ENCODE measurements at regions not wholly inside any gene's neighbourhood (a gene's known extent, or its start where the extent isn't known, plus 50 kb on each side); places are given as distances from the start of the nearest gene placed in this dataset.

DNA sequence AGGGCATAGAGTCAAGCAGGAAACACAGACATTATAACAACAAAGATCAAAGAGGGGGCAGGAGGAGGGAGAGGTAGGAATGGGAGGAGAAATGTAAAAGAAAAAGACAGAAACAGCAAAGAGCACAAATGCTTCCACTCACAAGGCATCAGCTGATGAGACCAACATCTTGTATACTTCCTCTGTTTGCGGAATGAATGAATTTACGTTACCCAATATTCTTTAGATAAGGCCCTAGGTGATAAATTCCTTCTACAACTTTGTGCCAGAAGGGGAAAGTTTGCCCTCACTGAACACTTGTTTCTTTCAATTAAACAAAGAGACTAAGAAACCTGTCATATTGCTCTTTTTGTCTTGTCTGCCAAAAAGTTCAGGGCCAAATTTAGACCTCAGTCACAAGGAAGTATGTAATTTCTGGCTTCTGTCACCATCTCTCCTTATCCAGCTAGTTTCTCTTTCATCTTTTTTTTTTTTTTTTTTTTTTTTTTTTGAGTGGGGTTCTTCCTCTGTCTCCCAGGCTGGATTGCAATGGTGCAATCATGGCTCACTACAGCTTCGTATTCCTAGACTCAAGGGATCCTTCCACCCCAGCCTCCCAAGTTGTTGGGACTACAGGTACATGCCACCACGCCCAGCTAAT, 116.4 kb upstream of the NANOS1 start:
- peaks cover 8% of the 10 kb centered on the region for H3K27me3 Mint-ChIP-seq
- H3K4me3 Mint-ChIP-seq, result no peak overlapping the region
- no peaks in the 10 kb centered on the region for H3K36me3 Mint-ChIP-seq (ENCODE audit: low read depth)
- H3K9me3 Mint-ChIP-seq, result no peaks in the 10 kb centered on the region
- DNase-seq (no peak), ATAC-seq (no peak)
- H3K4me1 Mint-ChIP-seq, result no peaks in the 10 kb centered on the region
- no peak overlapping the region for H3K27ac Mint-ChIP-seq

- no peaks in the 10 kb centered on the region for H3K36me3 Mint-ChIP-seq (ENCODE audit: low read depth)
- peaks cover 6% of the 10 kb centered on the region for H3K27me3 Mint-ChIP-seq
- DNase-seq, result no peak
- H3K4me3 Mint-ChIP-seq, result no peak overlapping the region
- ATAC-seq, result no peak
- H3K27ac Mint-ChIP-seq, result no peak overlapping the region
- H3K4me1 Mint-ChIP-seq, result no peaks in the 10 kb centered on the region
- H3K9me3 Mint-ChIP-seq, result no peaks in the 10 kb centered on the region
Measured at GRCh38 chr10:118913825-118914224, 115.7 kb upstream of the NANOS1 start.

GRCh38 chr10:118914629-118915028, 114.9 kb upstream of the NANOS1 start:
- Mint-ChIP-seq H3K27me3 (peaks cover 8% of the 10 kb centered on the region), H3K4me3 (no peak overlapping the region), H3K36me3 (ENCODE audit: low read depth) (no peaks in the 10 kb centered on the region), H3K9me3 (no peaks in the 10 kb centered on the region), H3K27ac (no peak overlapping the region), H3K4me1 (no peaks in the 10 kb centered on the region)
- DNase-seq (no peak), ATAC-seq (no peak)

- ATAC-seq (no peak), DNase-seq (no peak)
- no peak overlapping the region for H3K27ac Mint-ChIP-seq
- H3K27me3 Mint-ChIP-seq, result peaks cover 8% of the 10 kb centered on the region
- no peaks in the 10 kb centered on the region for H3K9me3 Mint-ChIP-seq
- no peaks in the 10 kb centered on the region for H3K4me1 Mint-ChIP-seq
- H3K4me3 Mint-ChIP-seq, result no peak overlapping the region
- no peaks in the 10 kb centered on the region for H3K36me3 Mint-ChIP-seq (ENCODE audit: low read depth)
Measured at GRCh38 chr10:118915161-118915560, 114.4 kb upstream of the NANOS1 start.

DNA sequence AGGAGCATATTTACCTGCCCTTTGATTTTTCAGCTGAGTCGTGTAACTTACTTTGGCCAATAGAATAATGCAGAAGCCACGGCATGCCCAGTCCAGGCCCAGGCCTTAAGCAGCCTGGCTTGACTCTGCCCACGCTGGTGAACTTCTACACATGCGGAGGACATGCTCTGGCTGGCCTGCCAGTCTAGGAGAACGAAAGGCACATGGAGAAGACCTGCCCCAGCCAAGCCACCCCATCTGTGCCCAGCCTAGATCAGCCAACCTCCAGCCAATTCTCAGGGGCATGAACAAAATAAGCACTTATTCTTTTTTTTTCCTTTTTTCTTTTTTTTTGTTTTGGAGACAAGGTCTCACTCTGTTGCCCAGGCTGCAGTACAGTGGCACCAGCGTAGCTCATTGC, 112.7 kb upstream of the NANOS1 start:
- H3K4me3 Mint-ChIP-seq, result no peak overlapping the region
- ATAC-seq (no peak), DNase-seq (no peak)
- H3K27ac Mint-ChIP-seq, result no peak overlapping the region
- H3K9me3 Mint-ChIP-seq, result no peaks in the 10 kb centered on the region
- H3K4me1 Mint-ChIP-seq, result no peaks in the 10 kb centered on the region
- H3K36me3 Mint-ChIP-seq (ENCODE audit: low read depth), result no peaks in the 10 kb centered on the region
- H3K27me3 Mint-ChIP-seq, result peaks cover 13% of the 10 kb centered on the region

DNA sequence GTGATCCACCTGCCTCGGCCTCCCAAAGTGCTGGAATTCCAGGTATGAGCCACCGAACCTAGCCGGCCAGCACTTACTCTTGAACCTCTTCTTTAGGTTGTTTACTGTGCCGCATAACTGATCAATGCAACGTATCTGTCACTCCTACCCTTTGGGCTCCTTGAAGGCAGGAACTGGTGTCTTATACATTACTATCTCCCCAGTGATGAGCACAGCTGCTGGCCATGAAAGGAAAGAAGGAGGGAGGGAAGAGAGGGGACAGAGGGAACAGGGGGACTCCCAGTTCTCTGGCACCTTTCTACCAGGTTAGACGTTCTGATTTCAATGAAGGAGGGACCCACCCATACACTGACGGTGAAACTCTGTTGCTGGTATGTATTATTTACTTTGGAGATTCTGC, 111.8 kb upstream of the NANOS1 start:
- no peak overlapping the region for H3K27ac Mint-ChIP-seq
- ATAC-seq (no peak), DNase-seq (no peak)
- no peaks in the 10 kb centered on the region for H3K9me3 Mint-ChIP-seq
- no peak overlapping the region for H3K4me3 Mint-ChIP-seq
- H3K36me3 Mint-ChIP-seq (ENCODE audit: low read depth), result no peaks in the 10 kb centered on the region
- H3K27me3 Mint-ChIP-seq, result peaks cover 11% of the 10 kb centered on the region
- no peaks in the 10 kb centered on the region for H3K4me1 Mint-ChIP-seq

DNA sequence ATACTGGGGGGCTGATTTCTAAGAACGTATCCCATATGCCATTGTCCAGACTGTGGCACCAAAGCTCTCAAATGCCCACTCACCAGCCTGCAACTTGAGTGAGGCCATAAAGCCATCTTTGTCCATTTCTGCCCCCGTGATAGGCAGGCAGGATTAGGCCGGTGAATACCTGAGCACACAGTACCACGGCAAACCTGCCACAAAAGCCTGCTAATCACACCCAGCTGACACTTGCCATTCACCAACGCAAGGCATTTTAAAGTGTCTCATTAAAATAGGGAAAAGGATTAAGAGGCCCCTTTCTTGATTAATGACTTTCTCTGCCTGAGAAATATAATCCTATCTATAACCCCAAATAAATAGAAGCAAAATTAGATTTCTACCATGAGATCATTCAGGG, 111.4 kb upstream of the NANOS1 start:
- H3K4me1 Mint-ChIP-seq, result no peaks in the 10 kb centered on the region
- no peaks in the 10 kb centered on the region for H3K36me3 Mint-ChIP-seq (ENCODE audit: low read depth)
- H3K27me3 Mint-ChIP-seq, result peaks cover 11% of the 10 kb centered on the region
- H3K27ac Mint-ChIP-seq, result no peak overlapping the region
- DNase-seq, result no peak
- ATAC-seq, result no peak
- H3K9me3 Mint-ChIP-seq, result no peaks in the 10 kb centered on the region
- no peak overlapping the region for H3K4me3 Mint-ChIP-seq

DNA sequence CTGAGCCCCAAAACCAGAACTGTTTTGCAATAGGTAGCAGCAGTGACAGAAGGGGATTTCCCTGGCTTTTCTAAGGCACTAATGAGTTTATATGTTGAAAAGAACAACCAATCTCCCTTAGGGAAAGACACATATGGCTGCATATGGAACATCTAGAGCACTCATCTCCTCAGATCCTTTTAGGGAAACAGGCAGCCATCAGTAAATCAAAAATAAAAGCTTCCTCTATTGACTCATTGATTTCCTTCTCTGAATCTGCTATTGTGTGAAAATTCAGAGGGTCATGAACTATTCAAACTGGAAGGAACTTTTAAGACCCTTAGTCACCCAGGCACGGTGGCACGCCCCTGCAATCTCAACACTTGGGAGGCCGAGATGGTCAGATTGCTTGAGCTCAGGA, 110.9 kb upstream of the NANOS1 start:
- Mint-ChIP-seq H3K27me3 (peaks cover 13% of the 10 kb centered on the region), H3K9me3 (no peaks in the 10 kb centered on the region), H3K36me3 (ENCODE audit: low read depth) (no peaks in the 10 kb centered on the region), H3K4me1 (no peaks in the 10 kb centered on the region), H3K27ac (no peak overlapping the region), H3K4me3 (no peak overlapping the region)
- DNase-seq (no peak), ATAC-seq (no peak)

DNA sequence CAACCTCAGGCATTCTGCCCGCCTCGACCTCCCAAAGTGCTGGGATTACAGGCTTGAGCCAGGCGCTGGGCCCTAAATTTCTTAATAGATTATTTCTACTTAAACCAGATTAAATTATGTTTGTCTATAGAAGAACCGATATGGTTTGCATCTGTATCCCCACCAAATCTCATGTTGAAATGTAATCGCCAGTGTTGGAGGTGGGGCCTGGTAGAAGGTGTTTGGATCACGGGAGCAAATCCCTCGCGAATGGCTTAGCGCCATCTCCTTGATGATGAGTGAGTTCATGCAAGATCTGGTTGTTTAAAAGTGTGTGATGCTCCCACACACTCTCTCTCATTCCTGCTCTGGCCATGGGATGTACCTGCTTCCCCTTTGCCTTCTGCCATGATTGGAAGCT, 109.3 kb upstream of the NANOS1 start:
- Mint-ChIP-seq H3K9me3 (no peaks in the 10 kb centered on the region), H3K27ac (no peak overlapping the region), H3K36me3 (ENCODE audit: low read depth) (no peaks in the 10 kb centered on the region), H3K4me3 (no peak overlapping the region), H3K4me1 (no peaks in the 10 kb centered on the region), H3K27me3 (peaks cover 13% of the 10 kb centered on the region)
- no peak for DNase-seq
- no peak for ATAC-seq

DNA sequence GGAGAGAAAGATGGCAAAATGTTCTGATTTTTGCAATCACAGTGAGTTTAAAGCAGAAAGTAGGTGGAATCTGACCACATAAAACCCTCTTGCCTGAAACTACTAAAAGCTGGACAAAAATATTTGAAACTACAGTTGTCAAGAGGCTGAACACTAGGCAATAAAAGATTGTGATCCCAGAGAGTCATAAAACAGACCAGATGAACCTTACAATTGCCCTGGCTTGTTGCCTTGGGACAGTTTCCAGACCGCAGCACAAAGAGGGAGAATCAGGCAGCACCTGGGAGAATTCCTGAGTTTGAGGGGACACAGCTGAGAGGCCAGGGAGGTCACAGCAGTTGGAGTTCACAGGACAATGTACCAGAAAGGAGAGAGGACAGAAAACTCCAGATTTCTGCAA, 107.3 kb upstream of the NANOS1 start:
- Mint-ChIP-seq H3K4me1 (no peaks in the 10 kb centered on the region), H3K4me3 (no peak overlapping the region), H3K27ac (no peak overlapping the region), H3K9me3 (no peaks in the 10 kb centered on the region), H3K27me3 (peaks cover 13% of the 10 kb centered on the region), H3K36me3 (ENCODE audit: low read depth) (no peaks in the 10 kb centered on the region)
- ATAC-seq (no peak), DNase-seq (no peak)

- ATAC-seq, result no peak
- Mint-ChIP-seq H3K4me3 (no peak overlapping the region), H3K9me3 (no peaks in the 10 kb centered on the region), H3K27ac (no peak overlapping the region), H3K27me3 (peaks cover 13% of the 10 kb centered on the region), H3K36me3 (ENCODE audit: low read depth) (no peaks in the 10 kb centered on the region), H3K4me1 (no peaks in the 10 kb centered on the region)
- DNase-seq, result no peak
Measured at GRCh38 chr10:118922972-118923371, 106.5 kb upstream of the NANOS1 start.

DNA sequence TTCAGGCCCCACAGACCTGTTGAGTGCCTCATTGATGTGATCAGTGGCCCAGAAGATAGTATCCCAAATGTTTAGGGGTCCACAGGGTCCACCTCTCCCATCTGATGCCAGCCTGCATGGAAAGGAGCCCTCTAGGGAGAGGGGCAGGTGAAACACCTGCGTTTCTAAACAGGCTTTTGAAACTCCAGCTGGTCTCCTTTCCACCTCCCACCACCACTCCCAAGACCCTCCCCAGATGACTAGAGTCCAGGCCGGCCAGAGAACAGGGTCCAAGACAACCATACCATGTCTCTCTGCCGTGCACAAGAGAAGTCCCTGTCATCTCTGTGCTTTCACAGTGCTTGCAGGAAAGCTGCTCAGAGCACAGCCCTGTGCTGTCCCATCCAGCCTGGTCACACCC, 105.0 kb upstream of the NANOS1 start:
- H3K9me3 Mint-ChIP-seq, result peaks cover 3% of the 10 kb centered on the region
- no peaks in the 10 kb centered on the region for H3K36me3 Mint-ChIP-seq (ENCODE audit: low read depth)
- no peaks in the 10 kb centered on the region for H3K4me1 Mint-ChIP-seq
- H3K4me3 Mint-ChIP-seq, result no peak overlapping the region
- peaks cover 11% of the 10 kb centered on the region for H3K27me3 Mint-ChIP-seq
- ATAC-seq (no peak), DNase-seq (no peak)
- no peak overlapping the region for H3K27ac Mint-ChIP-seq

DNA sequence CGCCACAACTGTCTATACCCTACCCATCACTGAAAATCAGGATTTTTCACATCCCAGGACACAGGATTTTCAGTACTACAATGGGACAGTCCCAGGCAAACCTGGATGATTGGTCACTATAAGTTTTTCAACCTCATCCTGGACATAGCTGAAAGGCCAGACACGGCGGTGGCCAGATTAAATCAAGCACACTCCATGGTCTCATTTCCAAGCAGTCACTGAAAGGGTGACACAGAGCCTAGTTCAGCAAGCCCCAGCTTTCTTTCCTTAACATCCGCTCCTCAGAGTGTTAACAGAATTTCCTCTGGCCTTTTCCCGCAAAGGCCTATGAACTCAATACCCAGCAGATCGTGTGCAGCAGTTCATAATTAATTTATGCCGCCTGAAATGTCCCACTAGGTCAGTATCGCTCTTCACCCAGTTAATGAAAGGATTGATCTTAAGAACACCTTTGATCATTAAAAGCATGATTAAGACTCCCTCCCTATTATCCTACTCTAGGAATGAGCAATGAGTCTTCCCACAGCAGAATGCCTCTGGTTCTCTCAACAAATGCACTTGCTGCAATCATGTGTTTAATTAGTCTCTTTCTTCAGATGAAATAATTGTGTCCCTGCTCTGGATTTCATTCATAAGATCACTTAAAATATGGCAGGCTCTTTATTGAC, 104.0 kb upstream of the NANOS1 start:
- Mint-ChIP-seq H3K27ac (no peak overlapping the region), H3K27me3 (peaks cover 8% of the 10 kb centered on the region), H3K4me3 (no peak overlapping the region), H3K36me3 (ENCODE audit: low read depth) (no peaks in the 10 kb centered on the region), H3K9me3 (peaks cover 7% of the 10 kb centered on the region), H3K4me1 (no peaks in the 10 kb centered on the region)
- DNase-seq (no peak), ATAC-seq (no peak)

DNA sequence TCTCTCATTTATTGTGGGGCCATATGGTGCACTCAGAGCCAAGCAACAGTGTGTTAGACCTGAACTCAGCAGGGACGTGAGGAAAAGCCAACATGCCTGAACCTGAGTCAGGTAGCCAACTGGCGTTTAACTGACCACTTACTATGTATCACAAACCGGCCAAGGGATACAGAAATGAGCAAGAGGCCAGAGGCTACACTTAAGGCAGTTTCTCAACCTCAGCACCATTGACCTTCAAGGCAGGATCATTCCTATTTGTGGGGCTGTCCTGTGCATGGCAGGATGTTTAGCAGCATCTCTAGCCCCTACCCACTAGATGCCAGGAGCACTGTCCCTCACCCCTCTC, 103.5 kb upstream of the NANOS1 start:
- Mint-ChIP-seq H3K27ac (no peak overlapping the region), H3K4me1 (no peaks in the 10 kb centered on the region), H3K27me3 (peaks cover 8% of the 10 kb centered on the region), H3K4me3 (no peak overlapping the region), H3K9me3 (peaks cover 12% of the 10 kb centered on the region), H3K36me3 (ENCODE audit: low read depth) (no peaks in the 10 kb centered on the region)
- DNase-seq, result no peak
- no peak for ATAC-seq

DNA sequence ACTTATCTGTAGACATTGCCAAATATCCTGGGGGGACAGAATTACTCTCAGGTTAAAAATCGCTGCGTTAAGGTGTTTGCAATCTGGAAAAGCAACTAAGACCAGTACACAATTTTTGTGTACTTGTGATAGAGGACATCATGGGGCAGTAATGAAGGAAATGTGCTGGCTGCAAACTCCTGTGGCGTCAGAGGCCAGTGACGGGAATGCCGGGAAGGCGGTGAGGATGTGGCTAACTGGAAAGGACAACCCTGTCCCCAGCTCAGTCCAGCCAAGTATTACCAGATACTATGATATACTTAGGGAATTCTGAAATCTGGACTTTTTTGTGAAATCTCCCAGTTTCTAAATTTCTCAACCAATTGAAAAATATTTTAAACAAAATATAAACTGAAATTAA, 103.1 kb upstream of the NANOS1 start:
- H3K27ac Mint-ChIP-seq, result no peak overlapping the region
- H3K27me3 Mint-ChIP-seq, result peaks cover 8% of the 10 kb centered on the region
- H3K9me3 Mint-ChIP-seq, result peaks cover 16% of the 10 kb centered on the region
- H3K36me3 Mint-ChIP-seq (ENCODE audit: low read depth), result no peaks in the 10 kb centered on the region
- H3K4me3 Mint-ChIP-seq, result no peak overlapping the region
- DNase-seq, result no peak
- H3K4me1 Mint-ChIP-seq, result no peaks in the 10 kb centered on the region
- ATAC-seq, result no peak

- Mint-ChIP-seq H3K27ac (no peak overlapping the region), H3K36me3 (ENCODE audit: low read depth) (no peaks in the 10 kb centered on the region), H3K4me3 (no peak overlapping the region), H3K4me1 (no peaks in the 10 kb centered on the region), H3K27me3 (peaks cover 5% of the 10 kb centered on the region), H3K9me3 (peaks cover 20% of the 10 kb centered on the region)
- DNase-seq (no peak), ATAC-seq (no peak)
Measured at GRCh38 chr10:118926903-118927302, 102.6 kb upstream of the NANOS1 start.

All from activated naive CD8-positive, alpha-beta T cell treated with anti-CD3 and anti-CD28 coated beads, Interleukin-2, amount 50 U/mL, for 24 hours (primary cell).